ENCODE measurements at regions not wholly inside any gene's neighbourhood (a gene's known extent, or its start where the extent isn't known, plus 50 kb on each side); places are given as distances from the start of the nearest gene placed in this dataset.
A peak's percentile ranks its signal among the peaks of the same experiment; 100 is the strongest.

GRCh38 chr4:103478734-103479133 is 241.1 kb downstream of the TACR3 start (continued):
- no peak for TF ChIP-seq ZNF462 (CRISPR knock-in tag; IDR thresholded peaks at IDR 0.05)

DNA sequence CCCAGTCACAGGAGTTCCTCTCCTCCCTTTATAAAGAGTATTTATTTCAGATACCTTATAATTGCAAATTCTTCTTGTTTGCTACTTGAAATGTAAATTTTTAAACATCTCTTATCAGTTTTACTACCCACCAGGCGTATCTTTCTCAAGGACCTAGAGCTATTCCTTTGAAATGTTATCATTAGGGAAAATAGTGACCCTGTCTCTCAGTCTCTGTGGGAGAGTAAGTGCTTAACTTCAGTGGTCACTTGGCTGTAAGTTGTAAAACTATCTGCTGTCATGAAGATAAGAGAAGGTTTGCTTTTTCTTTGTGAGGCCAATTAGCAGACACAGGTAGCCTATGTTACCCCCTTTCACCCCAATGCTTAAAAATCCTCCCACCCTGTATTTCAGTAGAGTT is 241.6 kb downstream of the TACR3 start:
- Histone ChIP-seq H3K79me2 (replicated peaks; ENCODE audit: insufficient read depth) (no peaks in the 10 kb centered on the region), H3K27me3 (ENCODE audit: insufficient read depth) (no peaks in the 10 kb centered on the region), H3K36me3 (ENCODE audit: insufficient read depth) (no peaks in the 10 kb centered on the region), H3K4me1 (ENCODE audit: insufficient read depth) (peaks cover 2% of the 10 kb centered on the region; the same call in 1 of the 2 replicates), H2AFZ (no peak overlapping the region), H3K9me2 (ENCODE audit: insufficient read depth) (peaks cover 4% of the 10 kb centered on the region; the same call in 1 of the 2 replicates), H3F3A (replicated peaks; ENCODE audit: low read depth) (no peaks in the 10 kb centered on the region), H3K4me3 (no peak overlapping the region), H3K4me2 (no peak overlapping the region), H4K20me1 (replicated peaks; ENCODE audit: insufficient read depth) (no peaks in the 10 kb centered on the region), H3K27ac (ENCODE audit: low read depth) (no peak overlapping the region)
- ATAC-seq (no peak), DNase-seq (ENCODE audit: low spot score) (peak; percentile 5)
- Mint-ChIP-seq H3K9me3 (no peaks in the 10 kb centered on the region), H3K4me1 (peaks cover 7% of the 10 kb centered on the region; the same call in 1 of the 3 replicates), H3K36me3 (ENCODE audit: low read depth) (no peaks in the 10 kb centered on the region), H3K4me3 (no peak overlapping the region), H3K27ac (no peak overlapping the region), H3K27me3 (ENCODE audit: insufficient read depth, low read depth, poor library complexity) (no peaks in the 10 kb centered on the region)
- no peak for TF ChIP-seq JUNB (IDR thresholded peaks at IDR 0.05; ENCODE audit: unreplicated experiment)
- TF ChIP-seq ZNF462 (CRISPR knock-in tag; IDR thresholded peaks at IDR 0.05): no peak
- TF ChIP-seq EZH2 (IDR thresholded peaks at IDR 0.05; ENCODE audit: low read depth, unreplicated experiment): no peak
- no peak for TF ChIP-seq STAT1 (IDR thresholded peaks at IDR 0.05; ENCODE audit: unreplicated experiment)
- no peak for TF ChIP-seq ETS1 (IDR thresholded peaks at IDR 0.05)
